ENCODE measurements at regions not wholly inside any gene's neighbourhood (a gene's known extent, or its start where the extent isn't known, plus 50 kb on each side); places are given as distances from the start of the nearest gene placed in this dataset.

DNA sequence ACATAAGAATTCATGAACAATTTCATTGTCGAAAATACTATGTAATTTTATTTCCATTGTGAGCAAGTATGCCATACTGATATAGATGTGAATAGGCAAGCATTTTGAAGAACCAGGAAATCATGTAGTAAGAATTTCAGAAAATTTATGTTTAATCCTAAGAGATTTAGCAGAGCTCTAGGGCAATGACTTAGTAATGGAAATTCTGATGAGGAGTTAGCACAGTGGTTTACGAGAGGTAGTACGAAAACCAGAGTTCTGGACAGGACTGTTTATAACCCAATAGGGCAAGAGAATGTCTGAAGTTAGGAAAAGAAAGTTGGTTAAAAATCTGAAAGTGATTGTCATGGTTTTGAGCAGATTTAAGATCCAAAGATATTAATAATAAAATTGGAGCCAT is 439.6 kb upstream of the DEPDC1 start:
- Mint-ChIP-seq H3K27ac (no peak overlapping the region), H3K36me3 (ENCODE audit: low read depth) (peaks cover 5% of the 10 kb centered on the region; the same call in 1 of the 2 replicates), H3K27me3 (ENCODE audit: insufficient read depth) (no peaks in the 10 kb centered on the region), H3K4me3 (no peak overlapping the region), H3K9me3 (peaks cover 35% of the 10 kb centered on the region), H3K4me1 (ENCODE audit: low read depth) (no peaks in the 10 kb centered on the region)
- no peak for DNase-seq
- TF ChIP-seq CTCF (IDR thresholded peaks at IDR 0.05), result no peak

GRCh38 chr1:68938051-68938666 is 441.3 kb upstream of the DEPDC1 start:
- DNase-seq, result no peak
- Mint-ChIP-seq H3K9me3 (peaks cover 43% of the 10 kb centered on the region), H3K36me3 (ENCODE audit: low read depth) (peaks cover 5% of the 10 kb centered on the region; the same call in 1 of the 2 replicates), H3K27me3 (ENCODE audit: insufficient read depth) (no peaks in the 10 kb centered on the region), H3K4me3 (no peak overlapping the region), H3K27ac (no peak overlapping the region), H3K4me1 (ENCODE audit: low read depth) (no peaks in the 10 kb centered on the region)
- no peak for TF ChIP-seq CTCF (IDR thresholded peaks at IDR 0.05)

- no peaks in the 10 kb centered on the region for H3K36me3 Mint-ChIP-seq (ENCODE audit: low read depth)
- H3K9me3 Mint-ChIP-seq, result peaks cover 43% of the 10 kb centered on the region
- DNase-seq, result no peak
- no peaks in the 10 kb centered on the region for H3K27me3 Mint-ChIP-seq (ENCODE audit: insufficient read depth)
- H3K27ac Mint-ChIP-seq, result no peak overlapping the region
- TF ChIP-seq CTCF (IDR thresholded peaks at IDR 0.05), result no peak
- no peaks in the 10 kb centered on the region for H3K4me1 Mint-ChIP-seq (ENCODE audit: low read depth)
- H3K4me3 Mint-ChIP-seq, result no peak overlapping the region
Measured at GRCh38 chr1:68950036-68950435, 453.2 kb upstream of the DEPDC1 start.

DNA sequence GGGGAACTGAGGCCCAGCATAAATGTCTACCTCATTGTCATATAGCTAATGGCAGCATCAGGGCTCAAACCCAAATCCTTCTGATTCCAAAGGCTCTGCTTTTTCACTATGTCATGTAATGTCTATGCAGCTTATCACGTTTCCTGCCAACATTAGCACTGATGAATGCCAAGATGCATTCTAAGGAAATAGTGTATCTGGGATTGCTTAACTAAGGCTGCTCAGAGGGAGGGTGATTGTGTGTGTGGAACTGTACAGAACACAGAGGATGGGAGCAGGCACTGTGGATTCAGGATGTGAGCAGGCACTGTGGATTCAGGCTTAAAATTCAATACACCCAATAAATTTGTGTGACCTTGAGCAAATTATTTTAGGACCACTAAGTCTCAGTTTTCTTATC is 456.4 kb upstream of the DEPDC1 start:
- peaks cover 46% of the 10 kb centered on the region for H3K9me3 Mint-ChIP-seq
- DNase-seq, result no peak
- no peak for TF ChIP-seq CTCF (IDR thresholded peaks at IDR 0.05)
- H3K27me3 Mint-ChIP-seq (ENCODE audit: insufficient read depth), result no peaks in the 10 kb centered on the region
- no peaks in the 10 kb centered on the region for H3K36me3 Mint-ChIP-seq (ENCODE audit: low read depth)
- no peak overlapping the region for H3K4me3 Mint-ChIP-seq
- H3K27ac Mint-ChIP-seq, result no peak overlapping the region
- H3K4me1 Mint-ChIP-seq (ENCODE audit: low read depth), result no peaks in the 10 kb centered on the region

DNA sequence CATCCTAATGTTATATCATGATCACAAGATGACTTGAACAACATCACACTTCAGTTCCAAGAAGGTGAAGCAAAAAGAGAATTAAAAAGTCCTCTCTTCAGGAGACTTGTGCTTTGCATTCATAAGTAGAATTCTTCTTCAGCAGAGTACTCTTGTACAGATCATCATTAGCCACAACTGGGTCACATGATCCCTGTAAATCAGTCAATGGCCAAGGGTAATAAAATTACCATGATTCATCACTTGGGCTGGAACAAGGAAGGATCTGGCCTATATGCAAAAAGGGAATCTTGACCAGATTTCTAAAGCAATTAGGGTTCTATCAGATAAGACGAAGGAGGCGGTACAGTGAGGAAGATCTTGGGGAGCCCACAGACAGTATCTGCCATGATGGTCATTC is 458.0 kb upstream of the DEPDC1 start:
- H3K4me3 Mint-ChIP-seq, result no peak overlapping the region
- no peak for TF ChIP-seq CTCF (IDR thresholded peaks at IDR 0.05)
- no peaks in the 10 kb centered on the region for H3K27me3 Mint-ChIP-seq (ENCODE audit: insufficient read depth)
- H3K9me3 Mint-ChIP-seq, result peaks cover 35% of the 10 kb centered on the region
- no peaks in the 10 kb centered on the region for H3K36me3 Mint-ChIP-seq (ENCODE audit: low read depth)
- no peak overlapping the region for H3K27ac Mint-ChIP-seq
- DNase-seq, result no peak
- no peaks in the 10 kb centered on the region for H3K4me1 Mint-ChIP-seq (ENCODE audit: low read depth)

DNA sequence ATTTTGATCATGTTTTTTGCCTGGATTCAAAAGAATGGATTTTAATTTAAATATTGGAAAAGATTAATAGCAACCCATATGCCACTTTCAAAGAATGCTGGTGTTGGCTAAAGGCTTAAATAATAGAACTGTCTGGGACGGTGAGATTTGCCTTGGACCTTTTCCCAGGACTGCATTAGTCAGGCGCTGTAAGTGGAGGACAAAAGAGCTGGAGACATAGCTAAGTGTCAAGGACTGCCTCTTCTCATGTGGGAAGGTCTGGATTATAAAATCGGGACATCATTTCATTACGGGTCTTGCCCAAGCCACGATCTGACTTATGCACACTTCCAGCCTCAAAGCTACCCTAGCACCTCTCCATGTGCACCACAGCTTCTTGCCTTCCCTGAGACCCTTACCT is 458.5 kb upstream of the DEPDC1 start:
- H3K27ac Mint-ChIP-seq, result no peak overlapping the region
- no peak for TF ChIP-seq CTCF (IDR thresholded peaks at IDR 0.05)
- no peaks in the 10 kb centered on the region for H3K27me3 Mint-ChIP-seq (ENCODE audit: insufficient read depth)
- H3K4me3 Mint-ChIP-seq, result no peak overlapping the region
- peaks cover 32% of the 10 kb centered on the region for H3K9me3 Mint-ChIP-seq
- no peaks in the 10 kb centered on the region for H3K36me3 Mint-ChIP-seq (ENCODE audit: low read depth)
- no peak for DNase-seq
- no peaks in the 10 kb centered on the region for H3K4me1 Mint-ChIP-seq (ENCODE audit: low read depth)
